Activated naive CD8-positive, alpha-beta T cell treated with anti-CD3 and anti-CD28 coated beads, Interleukin-2, amount 50 U/mL, for 24 hours (primary cell): ENCODE measurements at regions not wholly inside any gene's neighbourhood (a gene's known extent, or its start where the extent isn't known, plus 50 kb on each side); places are given as distances from the start of the nearest gene placed in this dataset.
"Not testable (repeated sequence)": the region's sequence is repeated elsewhere in the genome, so short reads cannot be mapped to it uniquely, and the experiment has no call there.

Source experiments
- ATAC-seq: fragments of 150-1000 bp; cut with Tn5 transposase; one replicate; pipeline ENCODE4 v1.10.0; 2021
- DNase-seq: peaks from one replicate; pipeline ENCODE4 v3.0.0; 2021
- H3K27ac Mint-ChIP-seq: one replicate; pipeline ENCODE4 v1.8.0; 2021; ENCODE audit warnings: mild to moderate bottlenecking, mixed read lengths
- H3K27me3 Mint-ChIP-seq: one replicate; pipeline ENCODE4 v1.8.0; 2021; ENCODE audit warnings: mixed read lengths
- H3K36me3 Mint-ChIP-seq: one replicate; pipeline ENCODE4 v1.8.0; 2021; ENCODE audit warnings: low read depth, mixed read lengths
- H3K4me1 Mint-ChIP-seq: one replicate; pipeline ENCODE4 v1.8.0; 2021; ENCODE audit warnings: mixed read lengths
- H3K4me3 Mint-ChIP-seq: one replicate; pipeline ENCODE4 v1.8.0; 2021; ENCODE audit warnings: mild to moderate bottlenecking, moderate library complexity, mixed read lengths
- H3K9me3 Mint-ChIP-seq: one replicate; pipeline ENCODE4 v1.8.0; 2021; ENCODE audit warnings: mixed read lengths

DNA sequence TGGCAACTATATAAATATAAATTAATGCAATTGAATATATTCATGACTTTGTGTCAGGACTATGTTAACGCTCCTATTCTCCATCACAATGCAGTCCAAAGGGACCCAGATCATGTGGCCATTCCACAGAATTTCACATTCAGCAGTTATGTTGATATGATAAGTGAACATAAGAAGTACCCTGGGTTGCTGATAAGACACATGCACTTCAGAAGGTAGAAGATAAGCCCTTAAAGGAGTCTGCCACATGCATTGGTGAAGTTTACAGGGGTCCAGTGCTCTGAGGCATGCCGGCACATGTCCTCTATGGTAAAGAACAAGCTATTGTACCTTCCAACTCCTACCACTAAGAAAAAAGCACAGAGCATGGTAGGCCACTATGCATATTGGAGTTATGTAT lies 76.4 kb downstream of the PHAX start:
- Mint-ChIP-seq H3K4me1 (peaks cover 6% of the 10 kb centered on the region), H3K36me3 (no peaks in the 10 kb centered on the region), H3K27me3 (no peaks in the 10 kb centered on the region), H3K4me3 (no peak overlapping the region), H3K9me3 (no peaks in the 10 kb centered on the region), H3K27ac (no peak overlapping the region)
- DNase-seq: no peak
- no peak for ATAC-seq

DNA sequence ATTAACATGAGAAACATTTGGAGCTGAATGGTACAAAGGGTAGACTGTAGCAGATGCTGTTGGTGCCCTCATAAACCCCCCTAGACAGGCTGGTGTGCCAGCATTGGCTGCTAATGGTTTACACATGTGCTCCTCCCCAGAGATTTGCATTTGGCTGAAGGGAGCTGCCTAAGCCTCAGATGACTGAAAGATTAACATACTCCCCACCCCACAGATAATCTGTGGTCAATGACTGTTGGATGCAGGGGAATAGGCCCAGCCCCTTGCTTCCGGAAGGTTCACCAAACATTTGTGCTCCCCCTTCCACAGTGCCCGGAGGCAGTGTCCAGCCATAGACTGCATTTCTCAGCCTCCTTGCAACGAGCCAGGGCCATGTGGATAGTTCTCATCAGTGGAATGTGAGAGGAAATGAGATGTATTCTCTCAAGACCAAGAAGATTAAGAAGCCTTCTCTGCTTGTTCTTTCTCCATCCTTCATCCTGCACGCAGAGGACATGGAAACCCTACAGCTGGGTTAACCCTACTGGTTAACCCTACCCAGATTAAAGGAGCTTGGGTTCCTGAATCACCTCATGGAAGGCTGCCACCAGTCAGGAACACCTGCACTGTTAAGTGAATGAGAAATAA lies 79.6 kb downstream of the PHAX start:
- no peak for ATAC-seq
- no peak overlapping the region for H3K27ac Mint-ChIP-seq
- H3K36me3 Mint-ChIP-seq: no peaks in the 10 kb centered on the region
- peaks cover 25% of the 10 kb centered on the region for H3K4me1 Mint-ChIP-seq
- no peaks in the 10 kb centered on the region for H3K9me3 Mint-ChIP-seq
- no peak for DNase-seq
- H3K4me3 Mint-ChIP-seq: no peak overlapping the region
- no peaks in the 10 kb centered on the region for H3K27me3 Mint-ChIP-seq

DNA sequence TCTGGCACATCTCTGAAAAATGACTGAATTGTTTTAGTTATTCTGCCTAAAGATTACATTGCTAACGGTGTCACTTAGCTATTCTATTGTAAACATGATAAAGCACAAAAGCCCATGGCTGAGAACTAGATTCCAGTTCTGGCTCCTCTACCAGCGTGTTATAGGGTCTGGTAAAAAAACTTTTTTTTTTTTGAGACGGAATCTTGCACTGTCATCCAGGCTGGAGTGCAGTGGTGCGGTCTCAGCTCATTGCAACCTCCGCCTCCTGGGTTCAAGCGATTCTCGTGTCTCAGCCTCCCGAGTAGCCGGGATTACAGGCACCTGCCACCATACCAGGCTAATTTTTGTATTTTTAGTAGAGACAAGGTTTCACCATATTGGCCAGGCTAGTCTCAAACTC lies 80.6 kb downstream of the PHAX start:
- H3K27me3 Mint-ChIP-seq, H3K4me3 Mint-ChIP-seq: not testable (repeated sequence)

DNA sequence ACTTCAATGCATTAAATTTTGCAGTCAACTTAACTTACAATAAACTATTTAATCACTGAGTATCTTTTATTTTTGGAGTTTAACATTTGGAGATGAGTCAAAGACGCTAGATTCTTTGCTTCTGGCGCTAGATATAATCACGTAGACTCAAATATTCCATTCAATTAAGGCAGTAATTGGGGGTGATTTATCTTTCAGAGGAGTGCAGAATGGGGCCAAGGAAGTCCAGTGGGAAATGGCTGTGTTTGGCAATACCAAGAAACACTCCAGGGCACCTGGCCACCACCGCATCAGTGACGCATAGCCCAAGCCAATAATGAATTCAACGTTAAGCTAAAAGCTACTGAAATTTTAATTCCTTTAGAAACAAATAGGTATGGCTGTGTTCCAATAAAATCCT lies 81.2 kb downstream of the PHAX start:
- DNase-seq: no peak
- Mint-ChIP-seq H3K27ac (no peak overlapping the region), H3K36me3 (no peaks in the 10 kb centered on the region), H3K4me3 (no peak overlapping the region), H3K4me1 (peaks cover 29% of the 10 kb centered on the region), H3K27me3 (no peaks in the 10 kb centered on the region), H3K9me3 (no peaks in the 10 kb centered on the region)
- ATAC-seq: no peak

More for the DNA sequence above, 80.6 kb downstream of the PHAX start:
- peaks cover 28% of the 10 kb centered on the region for H3K4me1 Mint-ChIP-seq
- not testable (repeated sequence) for H3K9me3 Mint-ChIP-seq, H3K36me3 Mint-ChIP-seq, DNase-seq, ATAC-seq, H3K27ac Mint-ChIP-seq

DNA sequence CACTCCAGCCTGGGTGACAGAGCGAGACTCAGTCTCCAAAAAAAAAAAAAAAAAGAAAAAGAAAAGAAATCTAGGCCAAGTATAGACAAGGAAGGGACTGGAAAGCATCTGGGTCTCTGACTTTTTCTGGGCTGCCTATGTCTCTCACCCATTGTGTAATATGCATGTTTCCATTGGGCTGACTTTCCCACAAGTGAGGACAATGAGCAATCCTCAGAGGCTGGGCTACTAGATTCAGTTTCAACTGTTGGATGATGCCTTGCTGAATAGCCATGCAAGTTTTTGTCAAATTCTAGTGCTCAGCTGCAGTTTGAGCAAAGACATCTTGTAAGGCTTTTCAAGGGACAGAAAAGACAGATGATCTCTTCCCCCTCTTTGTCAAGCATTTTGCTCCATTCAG lies 82.1 kb downstream of the PHAX start:
- Mint-ChIP-seq H3K27me3 (no peaks in the 10 kb centered on the region), H3K36me3 (no peaks in the 10 kb centered on the region), H3K9me3 (no peaks in the 10 kb centered on the region), H3K4me3 (no peak overlapping the region), H3K4me1 (peaks cover 29% of the 10 kb centered on the region), H3K27ac (no peak overlapping the region)
- DNase-seq (no peak), ATAC-seq (peak; percentile 37)

DNA sequence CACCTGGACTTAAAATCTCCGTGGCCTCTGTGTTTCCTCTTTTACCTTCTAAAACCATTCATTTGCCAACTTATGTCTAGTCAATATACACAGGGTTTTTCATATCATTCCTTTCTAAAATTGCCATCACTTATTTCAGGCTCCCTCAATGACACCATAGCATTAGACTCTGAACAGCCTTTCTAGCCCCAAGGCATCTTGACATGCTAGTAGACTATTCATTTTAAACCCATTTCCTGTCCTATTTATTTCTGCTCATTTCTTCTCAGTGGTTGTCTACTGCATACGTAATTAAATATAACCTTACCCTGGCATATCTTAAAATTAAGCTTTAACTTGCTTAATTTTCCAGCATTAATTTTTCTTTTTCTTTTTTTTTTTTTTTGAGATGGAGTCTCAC lies 83.2 kb downstream of the PHAX start:
- ATAC-seq (no peak), DNase-seq (no peak)
- Mint-ChIP-seq H3K4me1 (peaks cover 29% of the 10 kb centered on the region), H3K36me3 (no peaks in the 10 kb centered on the region), H3K27ac (no peak overlapping the region), H3K9me3 (no peaks in the 10 kb centered on the region), H3K4me3 (no peak overlapping the region), H3K27me3 (no peaks in the 10 kb centered on the region)

DNA sequence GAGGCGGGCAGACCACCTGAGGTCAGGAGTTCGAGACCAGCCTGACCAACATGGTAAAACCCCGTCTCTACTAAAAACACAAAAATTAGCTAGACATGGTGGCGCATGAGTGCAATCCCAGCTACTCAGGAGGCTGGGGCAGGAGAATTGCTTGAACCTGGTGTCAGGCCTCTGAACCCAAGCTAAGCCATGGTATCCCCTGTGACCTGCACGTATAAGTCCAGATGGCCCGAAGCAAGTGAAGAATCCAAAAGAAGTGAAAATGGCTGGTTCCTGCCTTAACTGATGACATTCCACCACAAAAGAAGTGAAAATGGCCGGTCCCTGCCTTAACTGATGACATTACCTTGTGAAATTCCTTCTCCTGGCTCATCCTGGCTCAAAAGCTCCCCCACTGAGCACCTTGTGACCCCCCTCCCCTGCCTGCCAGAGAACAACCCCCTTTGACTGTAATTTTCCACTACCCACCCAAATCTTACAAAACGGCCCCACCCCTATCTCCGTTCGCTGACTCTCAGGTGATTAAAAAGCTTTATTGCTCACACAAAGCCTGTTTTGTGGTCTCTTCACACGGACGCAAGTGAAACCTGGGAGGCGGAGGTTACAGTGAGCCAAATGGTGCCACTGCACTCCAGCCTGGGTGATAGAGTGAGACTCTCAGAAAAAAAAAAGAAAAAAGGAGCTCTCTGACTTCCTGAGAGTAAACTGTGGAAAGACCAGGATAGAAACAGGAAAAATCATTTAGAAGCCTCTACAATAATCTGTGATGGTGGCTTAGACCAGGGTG lies 84.1 kb downstream of the PHAX start:
- Mint-ChIP-seq H3K27ac (peak overlapping the region; percentile 79), H3K4me1 (peaks cover 35% of the 10 kb centered on the region), H3K4me3 (peak overlapping the region; percentile 39)
- DNase-seq: peak; percentile 64
- not testable (repeated sequence) for H3K36me3 Mint-ChIP-seq, H3K27me3 Mint-ChIP-seq, H3K9me3 Mint-ChIP-seq
- peak; percentile 92 for ATAC-seq

DNA sequence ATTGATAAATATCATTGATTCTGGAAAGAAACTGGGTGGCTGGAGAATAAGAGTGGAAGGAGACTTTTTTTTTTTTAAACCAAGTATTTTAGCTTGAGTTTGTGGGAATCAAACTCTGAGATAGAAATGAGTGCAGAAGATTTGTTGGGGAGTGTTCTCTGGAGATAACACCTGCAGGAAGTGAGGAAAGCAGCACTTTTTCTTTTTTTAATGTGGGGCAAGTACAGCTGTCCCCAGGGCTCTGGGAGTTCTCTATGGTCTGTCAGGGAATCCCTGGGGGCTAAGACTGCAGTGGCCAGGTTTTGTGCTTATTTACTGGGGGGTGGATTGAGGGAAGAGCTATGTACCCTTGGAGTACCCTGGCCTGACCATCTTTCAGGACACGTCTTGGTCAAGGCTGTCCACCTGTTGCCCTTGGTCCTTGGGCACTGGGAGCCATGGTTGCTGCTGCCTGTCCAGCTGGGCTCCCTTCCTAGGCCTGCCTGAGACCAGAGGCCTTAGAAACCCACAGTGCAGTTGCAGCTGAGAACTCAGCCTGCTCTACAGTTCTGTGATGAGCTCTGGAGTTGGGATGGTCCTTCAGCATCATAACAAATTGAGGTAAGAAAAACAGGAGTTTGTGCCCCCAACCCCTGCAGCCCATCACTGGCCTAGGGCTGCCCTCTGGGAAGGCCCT lies 85.8 kb downstream of the PHAX start:
- Mint-ChIP-seq H3K27ac (no peak overlapping the region), H3K36me3 (no peaks in the 10 kb centered on the region), H3K9me3 (no peaks in the 10 kb centered on the region), H3K4me3 (no peak overlapping the region), H3K27me3 (no peaks in the 10 kb centered on the region), H3K4me1 (peaks cover 35% of the 10 kb centered on the region)
- DNase-seq (no peak), ATAC-seq (no peak)

DNA sequence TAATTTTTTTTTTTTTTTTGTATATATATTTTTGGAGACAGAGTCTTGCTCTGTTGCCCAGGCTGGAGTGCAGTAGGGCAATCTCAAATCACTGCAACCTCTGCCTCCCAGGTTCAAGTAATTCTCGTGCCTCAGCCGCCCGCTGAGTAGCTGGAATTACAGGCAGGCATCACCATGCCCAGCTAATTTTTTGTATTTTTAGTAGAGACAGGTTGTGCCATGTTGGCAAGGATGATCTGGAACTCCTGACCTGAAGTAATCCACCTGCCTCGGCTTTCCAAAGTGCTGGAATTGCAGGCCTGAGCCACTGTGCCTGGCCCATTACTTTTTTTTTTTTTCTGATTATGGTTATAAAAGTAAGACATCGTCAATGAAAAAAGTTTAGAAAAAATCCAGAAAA lies 84.0 kb upstream of the LMNB1 start:
- Mint-ChIP-seq H3K27me3 (no peaks in the 10 kb centered on the region), H3K4me1 (peaks cover 14% of the 10 kb centered on the region), H3K9me3 (no peaks in the 10 kb centered on the region), H3K4me3 (no peak overlapping the region), H3K27ac (no peak overlapping the region), H3K36me3 (no peaks in the 10 kb centered on the region)
- no peak for ATAC-seq
- no peak for DNase-seq

DNA sequence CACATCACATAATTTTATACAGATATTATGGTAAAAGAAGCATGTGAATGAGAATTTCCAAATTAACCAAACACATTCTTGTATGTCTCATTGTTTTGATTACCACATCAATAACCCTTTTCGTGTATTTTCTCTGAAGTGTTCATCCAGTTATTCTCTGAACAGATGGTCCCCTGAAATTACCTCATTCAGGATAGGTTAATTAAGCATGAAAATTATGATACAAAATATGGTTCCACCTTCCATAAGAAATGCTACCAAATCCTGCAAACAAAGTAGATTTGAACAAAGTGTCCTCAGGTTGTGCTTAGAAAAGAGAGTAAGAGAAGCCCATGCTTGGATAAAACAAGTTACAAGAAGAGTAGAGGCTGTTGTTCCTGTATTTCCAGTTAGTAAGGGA lies 83.1 kb upstream of the LMNB1 start:
- Mint-ChIP-seq H3K27ac (no peak overlapping the region), H3K4me3 (no peak overlapping the region), H3K4me1 (peaks cover 14% of the 10 kb centered on the region), H3K36me3 (no peaks in the 10 kb centered on the region), H3K27me3 (no peaks in the 10 kb centered on the region), H3K9me3 (no peaks in the 10 kb centered on the region)
- DNase-seq (no peak), ATAC-seq (no peak)

DNA sequence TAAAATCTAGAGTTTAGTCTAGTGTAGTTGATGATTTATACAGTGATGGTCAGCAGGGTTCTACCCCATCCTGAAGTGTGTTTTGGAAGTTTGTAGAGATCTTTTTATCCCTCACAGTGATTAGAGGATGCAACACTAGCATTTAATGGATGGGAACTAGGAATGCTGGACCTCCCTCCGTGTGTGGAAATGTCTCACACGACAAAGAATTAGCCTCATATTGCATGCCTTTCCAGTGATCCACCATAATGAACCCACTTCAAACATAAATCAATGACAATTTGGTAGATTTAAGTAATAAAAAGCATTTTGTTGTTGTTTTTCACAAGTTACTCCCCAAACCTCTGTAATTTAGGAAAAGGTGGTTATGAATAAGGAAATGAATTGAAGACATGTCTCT lies 82.5 kb upstream of the LMNB1 start:
- Mint-ChIP-seq H3K27ac (no peak overlapping the region), H3K9me3 (no peaks in the 10 kb centered on the region), H3K4me3 (no peak overlapping the region), H3K4me1 (peaks cover 12% of the 10 kb centered on the region), H3K36me3 (no peaks in the 10 kb centered on the region), H3K27me3 (no peaks in the 10 kb centered on the region)
- DNase-seq (no peak), ATAC-seq (no peak)

DNA sequence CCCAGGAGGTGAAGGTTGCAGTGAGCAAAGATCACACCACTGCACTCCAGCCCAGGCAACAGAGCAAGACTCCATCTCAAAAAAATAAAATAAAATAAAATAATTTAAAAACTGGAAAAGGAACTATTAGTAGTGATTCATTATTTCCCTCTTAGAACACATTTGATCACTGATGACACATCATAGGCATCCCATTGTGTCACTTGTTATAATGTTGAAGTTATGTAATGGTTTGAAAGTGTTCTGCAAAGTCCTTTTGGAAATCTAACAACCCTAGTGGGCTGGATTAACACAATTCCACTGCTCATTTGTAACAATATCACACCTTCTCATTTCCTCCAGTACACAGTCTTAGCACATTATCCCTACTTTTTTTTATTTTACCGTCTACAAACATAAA lies 81.8 kb upstream of the LMNB1 start:
- H3K27me3 Mint-ChIP-seq: no peaks in the 10 kb centered on the region
- H3K9me3 Mint-ChIP-seq: no peaks in the 10 kb centered on the region
- DNase-seq: no peak
- no peak overlapping the region for H3K4me3 Mint-ChIP-seq
- H3K4me1 Mint-ChIP-seq: peaks cover 9% of the 10 kb centered on the region
- ATAC-seq: no peak
- H3K36me3 Mint-ChIP-seq: no peaks in the 10 kb centered on the region
- no peak overlapping the region for H3K27ac Mint-ChIP-seq

DNA sequence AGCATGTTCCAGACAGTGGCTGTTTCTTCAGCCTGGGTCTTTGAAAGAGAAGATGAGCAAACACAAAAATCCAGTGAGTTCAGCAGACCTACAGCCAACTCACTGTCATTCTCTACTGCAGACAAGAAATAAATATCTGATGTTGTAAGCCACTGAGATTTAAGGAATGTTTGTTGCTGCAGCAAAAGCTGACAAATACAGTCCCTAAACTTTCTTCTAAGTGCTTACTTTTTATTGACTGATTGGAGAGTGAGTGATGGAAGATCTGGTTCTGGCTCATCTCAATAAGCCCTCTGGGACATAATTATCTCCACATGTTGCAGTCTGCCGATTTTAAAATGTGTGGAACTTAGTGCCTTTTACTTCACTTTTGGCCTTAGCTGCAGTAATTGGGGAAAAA lies 69.9 kb upstream of the LMNB1 start:
- no peak overlapping the region for H3K4me3 Mint-ChIP-seq
- H3K27me3 Mint-ChIP-seq: no peaks in the 10 kb centered on the region
- H3K27ac Mint-ChIP-seq: no peak overlapping the region
- DNase-seq (no peak), ATAC-seq (no peak)
- no peaks in the 10 kb centered on the region for H3K9me3 Mint-ChIP-seq
- H3K36me3 Mint-ChIP-seq: no peaks in the 10 kb centered on the region
- H3K4me1 Mint-ChIP-seq: no peaks in the 10 kb centered on the region

DNA sequence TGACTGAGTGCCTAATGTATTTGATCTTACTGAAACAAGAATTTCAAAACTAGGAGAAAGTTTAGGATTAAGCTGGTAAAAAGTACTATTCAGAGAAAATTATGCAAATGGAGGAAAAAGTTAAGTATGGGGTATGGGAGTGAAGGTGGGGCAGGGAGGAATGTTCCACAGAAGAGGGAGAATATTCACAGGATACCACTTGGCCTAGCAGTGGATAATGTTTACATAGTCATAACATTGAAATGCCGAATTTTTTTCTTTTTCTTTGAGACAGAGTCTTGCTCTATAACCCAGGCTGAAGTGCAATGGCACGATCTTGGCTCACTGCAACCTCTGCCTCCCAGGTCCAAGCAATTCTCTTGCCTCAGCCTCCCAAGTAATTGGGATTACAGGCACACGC lies 61.2 kb upstream of the LMNB1 start:
- H3K27ac Mint-ChIP-seq: no peak overlapping the region
- ATAC-seq (no peak), DNase-seq (no peak)
- H3K36me3 Mint-ChIP-seq: no peaks in the 10 kb centered on the region
- no peak overlapping the region for H3K4me3 Mint-ChIP-seq
- H3K27me3 Mint-ChIP-seq: peaks cover 3% of the 10 kb centered on the region
- H3K4me1 Mint-ChIP-seq: peaks cover 5% of the 10 kb centered on the region
- H3K9me3 Mint-ChIP-seq: peaks cover 5% of the 10 kb centered on the region

DNA sequence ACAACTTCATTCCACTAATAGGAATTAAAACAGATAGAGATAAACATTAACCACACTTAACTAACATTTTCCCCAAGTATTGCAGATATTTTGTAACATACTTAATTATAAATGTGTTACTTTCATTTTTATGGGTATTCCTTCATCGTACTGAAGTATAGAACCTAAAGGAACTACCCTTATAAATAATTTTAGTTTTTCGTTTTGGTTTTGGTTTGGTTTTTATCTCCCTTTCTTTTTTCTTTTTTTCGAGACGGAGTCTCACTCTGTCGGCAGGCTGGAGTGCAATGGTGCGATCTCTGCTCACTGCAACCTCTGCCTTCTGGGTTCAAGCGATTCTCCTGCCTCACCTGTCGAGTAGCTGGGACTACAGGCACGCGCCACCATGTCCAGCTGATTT lies 60.1 kb upstream of the LMNB1 start:
- H3K27me3 Mint-ChIP-seq: peaks cover 3% of the 10 kb centered on the region
- H3K4me3 Mint-ChIP-seq: no peak overlapping the region
- no peaks in the 10 kb centered on the region for H3K36me3 Mint-ChIP-seq
- peaks cover 5% of the 10 kb centered on the region for H3K9me3 Mint-ChIP-seq
- ATAC-seq (no peak), DNase-seq (no peak)
- H3K4me1 Mint-ChIP-seq: peaks cover 5% of the 10 kb centered on the region
- H3K27ac Mint-ChIP-seq: no peak overlapping the region
